ENCODE measurements at regions not wholly inside any gene's neighbourhood (a gene's known extent, or its start where the extent isn't known, plus 50 kb on each side); places are given as distances from the start of the nearest gene placed in this dataset.

DNA sequence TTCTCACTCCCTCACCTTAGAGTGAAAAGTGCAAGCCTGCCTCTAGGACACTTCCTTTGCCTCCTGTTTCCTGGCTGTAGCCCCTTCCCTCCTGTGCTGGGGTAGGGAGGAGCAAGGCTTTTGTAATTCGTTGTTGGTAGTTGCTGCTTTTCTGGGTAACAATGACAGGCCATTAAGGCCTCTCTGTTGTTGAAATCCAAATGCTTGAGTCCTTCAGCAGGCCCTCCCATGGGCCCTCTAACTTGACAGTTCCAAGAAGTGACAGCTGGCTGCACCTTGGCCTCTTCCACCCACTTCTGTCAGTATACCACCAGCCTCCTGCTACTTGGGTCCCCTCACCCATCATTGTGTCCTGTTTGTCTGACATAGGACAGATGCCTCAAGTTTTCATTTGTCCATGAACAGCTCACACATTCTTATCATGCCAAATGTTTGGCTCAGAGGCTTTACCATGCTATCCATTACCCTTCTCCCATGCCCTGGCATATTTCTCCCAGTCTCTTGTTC, 103.7 kb upstream of the PDE3A start:
- Histone ChIP-seq H3K27me3 (ENCODE audit: control insufficient read depth in 2 of 2, insufficient read depth in 2 of 2, low read length in 2 of 2) (no peaks in the 10 kb centered on the region), H3K27ac (ENCODE audit: extremely low read depth, low read depth, low read length) (no peak overlapping the region), H4K20me1 (replicated peaks; ENCODE audit: control insufficient read depth, insufficient read depth, low read length) (no peaks in the 10 kb centered on the region), H3K79me2 (ENCODE audit: control insufficient read depth, insufficient read depth, low read length) (no peaks in the 10 kb centered on the region), H3K4me2 (ENCODE audit: insufficient read depth, low read length) (no peak overlapping the region), H3K9ac (ENCODE audit: insufficient read depth in 1 of 2, low read depth in 2 of 2, low read length in 2 of 2) (no peak overlapping the region), H3K9me3 (replicated peaks; ENCODE audit: control insufficient read depth, insufficient read depth, low read depth, low read length) (no peaks in the 10 kb centered on the region), H2AFZ (ENCODE audit: low read depth, low read length) (no peak overlapping the region), H3K4me3 (no peak overlapping the region), H3K36me3 (ENCODE audit: control insufficient read depth, insufficient read depth, low read length) (no peaks in the 10 kb centered on the region), H3K9me1 (ENCODE audit: control insufficient read depth, insufficient read depth, low read length) (no peaks in the 10 kb centered on the region), H3K4me1 (replicated peaks in 1 of 2; ENCODE audit: control insufficient read depth in 2 of 2, insufficient read depth in 2 of 2, low read length in 2 of 2) (no peaks in the 10 kb centered on the region)
- DNase-seq (ENCODE audit: extremely low read depth in 1 of 4, low spot score in 3 of 4) (no peak), ATAC-seq (no peak), FAIRE-seq (no peak)
- WGBS (ENCODE audit: insufficient coverage, low coverage, missing lambda C conversion rate): 0% methylated on average over 1 of the region's 1 CpG
- TF ChIP-seq ATF7 (IDR thresholded peaks at IDR 0.05) (no peak), RBM22 (IDR thresholded peaks at IDR 0.05; ENCODE audit: low read depth, low read length, poor library complexity, severe bottlenecking) (no peak), MCM2 (IDR thresholded peaks at IDR 0.05; ENCODE audit: low read depth) (no peak), MED1 (CRISPR knock-in tag; IDR thresholded peaks at IDR 0.05; ENCODE audit: borderline replicate concordance) (no peak), PML (IDR thresholded peaks at IDR 0.05; ENCODE audit: low read length) (no peak), CHD2 (IDR thresholded peaks at IDR 0.05; ENCODE audit: low read depth, low read length) (no peak), HDAC1 (IDR thresholded peaks at IDR 0.05) (no peak), ZNF77 (CRISPR knock-in tag; IDR thresholded peaks at IDR 0.05) (no peak), KDM1A (IDR thresholded peaks at IDR 0.05) (no peak), SMAD3 (CRISPR knock-in tag; conservative IDR thresholded peaks at IDR 0.05) (no peak), SUPT5H (IDR thresholded peaks at IDR 0.05) (no peak)
- TF ChIP-seq, protein P1, sequence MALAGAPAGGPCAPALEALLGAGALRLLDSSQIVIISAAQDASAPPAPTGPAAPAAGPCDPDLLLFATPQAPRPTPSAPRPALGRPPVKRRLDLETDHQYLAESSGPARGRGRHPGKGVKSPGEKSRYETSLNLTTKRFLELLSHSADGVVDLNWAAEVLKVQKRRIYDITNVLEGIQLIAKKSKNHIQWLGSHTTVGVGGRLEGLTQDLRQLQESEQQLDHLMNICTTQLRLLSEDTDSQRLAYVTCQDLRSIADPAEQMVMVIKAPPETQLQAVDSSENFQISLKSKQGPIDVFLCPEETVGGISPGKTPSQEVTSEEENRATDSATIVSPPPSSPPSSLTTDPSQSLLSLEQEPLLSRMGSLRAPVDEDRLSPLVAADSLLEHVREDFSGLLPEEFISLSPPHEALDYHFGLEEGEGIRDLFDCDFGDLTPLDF (CRISPR knock-in tag; IDR thresholded peaks at IDR 0.05): no peak
- TF ChIP-seq, protein P2, sequence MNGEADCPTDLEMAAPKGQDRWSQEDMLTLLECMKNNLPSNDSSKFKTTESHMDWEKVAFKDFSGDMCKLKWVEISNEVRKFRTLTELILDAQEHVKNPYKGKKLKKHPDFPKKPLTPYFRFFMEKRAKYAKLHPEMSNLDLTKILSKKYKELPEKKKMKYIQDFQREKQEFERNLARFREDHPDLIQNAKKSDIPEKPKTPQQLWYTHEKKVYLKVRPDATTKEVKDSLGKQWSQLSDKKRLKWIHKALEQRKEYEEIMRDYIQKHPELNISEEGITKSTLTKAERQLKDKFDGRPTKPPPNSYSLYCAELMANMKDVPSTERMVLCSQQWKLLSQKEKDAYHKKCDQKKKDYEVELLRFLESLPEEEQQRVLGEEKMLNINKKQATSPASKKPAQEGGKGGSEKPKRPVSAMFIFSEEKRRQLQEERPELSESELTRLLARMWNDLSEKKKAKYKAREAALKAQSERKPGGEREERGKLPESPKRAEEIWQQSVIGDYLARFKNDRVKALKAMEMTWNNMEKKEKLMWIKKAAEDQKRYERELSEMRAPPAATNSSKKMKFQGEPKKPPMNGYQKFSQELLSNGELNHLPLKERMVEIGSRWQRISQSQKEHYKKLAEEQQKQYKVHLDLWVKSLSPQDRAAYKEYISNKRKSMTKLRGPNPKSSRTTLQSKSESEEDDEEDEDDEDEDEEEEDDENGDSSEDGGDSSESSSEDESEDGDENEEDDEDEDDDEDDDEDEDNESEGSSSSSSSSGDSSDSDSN (IDR thresholded peaks at IDR 0.05; ENCODE audit: borderline replicate concordance in 1 of 2, low read depth in 2 of 2, low read length in 2 of 2): no peak
- ChIA-PET POLR2A (no interaction called here), CTCF (ENCODE audit: low intra/inter-chr PET ratio) (no interaction called here)
- in situ Hi-C loops (cut with MboI): no loop called here
- no TSS peak for BruUV-seq (replicated peaks)
- intact Hi-C loops (cut with micrococcal nuclease): no loop called here

Measured in K562 (cell line).